ENCODE measurements at regions not wholly inside any gene's neighbourhood (a gene's known extent, or its start where the extent isn't known, plus 50 kb on each side); places are given as distances from the start of the nearest gene placed in this dataset.

- Mint-ChIP-seq H3K27ac (no peak overlapping the region), H3K4me3 (no peak overlapping the region), H3K4me1 (no peaks in the 10 kb centered on the region), H3K27me3 (no peaks in the 10 kb centered on the region), H3K9me3 (no peaks in the 10 kb centered on the region), H3K36me3 (no peaks in the 10 kb centered on the region)
Measured at GRCh38 chr10:71072823-71073210, 139.6 kb upstream of the UNC5B start.

- Mint-ChIP-seq H3K27ac (no peak overlapping the region), H3K36me3 (no peaks in the 10 kb centered on the region), H3K9me3 (no peaks in the 10 kb centered on the region), H3K27me3 (no peaks in the 10 kb centered on the region), H3K4me3 (no peak overlapping the region), H3K4me1 (no peaks in the 10 kb centered on the region)
Measured at GRCh38 chr10:71073451-71074175, 138.8 kb upstream of the UNC5B start.

GRCh38 chr10:71074176-71074755 lies 138.1 kb upstream of the UNC5B start:
- Mint-ChIP-seq H3K9me3 (no peaks in the 10 kb centered on the region), H3K36me3 (no peaks in the 10 kb centered on the region), H3K4me1 (no peaks in the 10 kb centered on the region), H3K27me3 (no peaks in the 10 kb centered on the region), H3K4me3 (no peak overlapping the region), H3K27ac (no peak overlapping the region)

- Mint-ChIP-seq H3K9me3 (no peaks in the 10 kb centered on the region), H3K27ac (no peak overlapping the region), H3K4me1 (no peaks in the 10 kb centered on the region), H3K36me3 (no peaks in the 10 kb centered on the region), H3K4me3 (no peak overlapping the region), H3K27me3 (no peaks in the 10 kb centered on the region)
Measured at GRCh38 chr10:71075086-71075758, 137.1 kb upstream of the UNC5B start.

- no peaks in the 10 kb centered on the region for H3K27me3 Mint-ChIP-seq
- H3K4me3 Mint-ChIP-seq: no peak overlapping the region
- no peaks in the 10 kb centered on the region for H3K9me3 Mint-ChIP-seq
- H3K36me3 Mint-ChIP-seq: no peaks in the 10 kb centered on the region
- no peaks in the 10 kb centered on the region for H3K4me1 Mint-ChIP-seq
- H3K27ac Mint-ChIP-seq: no peak overlapping the region
Measured at GRCh38 chr10:71075759-71076472, 136.5 kb upstream of the UNC5B start.

- H3K4me3 Mint-ChIP-seq: no peak overlapping the region
- H3K36me3 Mint-ChIP-seq: no peaks in the 10 kb centered on the region
- H3K27me3 Mint-ChIP-seq: no peaks in the 10 kb centered on the region
- no peak overlapping the region for H3K27ac Mint-ChIP-seq
- H3K4me1 Mint-ChIP-seq: no peaks in the 10 kb centered on the region
- H3K9me3 Mint-ChIP-seq: no peaks in the 10 kb centered on the region
Measured at GRCh38 chr10:71076473-71077142, 135.8 kb upstream of the UNC5B start.

- Mint-ChIP-seq H3K9me3 (no peaks in the 10 kb centered on the region), H3K4me3 (no peak overlapping the region), H3K27me3 (no peaks in the 10 kb centered on the region), H3K4me1 (no peaks in the 10 kb centered on the region), H3K27ac (no peak overlapping the region), H3K36me3 (no peaks in the 10 kb centered on the region)
Measured at GRCh38 chr10:71077143-71077581, 135.2 kb upstream of the UNC5B start.

GRCh38 chr10:71077796-71078453 lies 134.4 kb upstream of the UNC5B start:
- Mint-ChIP-seq H3K4me3 (no peak overlapping the region), H3K27me3 (no peaks in the 10 kb centered on the region), H3K27ac (no peak overlapping the region), H3K4me1 (no peaks in the 10 kb centered on the region), H3K36me3 (no peaks in the 10 kb centered on the region), H3K9me3 (no peaks in the 10 kb centered on the region)

- no peaks in the 10 kb centered on the region for H3K27me3 Mint-ChIP-seq
- no peaks in the 10 kb centered on the region for H3K4me1 Mint-ChIP-seq
- H3K27ac Mint-ChIP-seq: no peak overlapping the region
- H3K36me3 Mint-ChIP-seq: no peaks in the 10 kb centered on the region
- H3K4me3 Mint-ChIP-seq: no peak overlapping the region
- no peaks in the 10 kb centered on the region for H3K9me3 Mint-ChIP-seq
Measured at GRCh38 chr10:71078454-71079145, 133.8 kb upstream of the UNC5B start.

- H3K9me3 Mint-ChIP-seq: no peaks in the 10 kb centered on the region
- H3K27ac Mint-ChIP-seq: no peak overlapping the region
- no peaks in the 10 kb centered on the region for H3K4me1 Mint-ChIP-seq
- H3K4me3 Mint-ChIP-seq: no peak overlapping the region
- no peaks in the 10 kb centered on the region for H3K36me3 Mint-ChIP-seq
- no peaks in the 10 kb centered on the region for H3K27me3 Mint-ChIP-seq
Measured at GRCh38 chr10:71079761-71080380, 132.5 kb upstream of the UNC5B start.

- Mint-ChIP-seq H3K36me3 (no peaks in the 10 kb centered on the region), H3K27ac (no peak overlapping the region), H3K4me3 (no peak overlapping the region), H3K27me3 (no peaks in the 10 kb centered on the region), H3K4me1 (no peaks in the 10 kb centered on the region), H3K9me3 (no peaks in the 10 kb centered on the region)
Measured at GRCh38 chr10:71080381-71081228, 131.8 kb upstream of the UNC5B start.

- H3K4me3 Mint-ChIP-seq: no peak overlapping the region
- H3K27me3 Mint-ChIP-seq: no peaks in the 10 kb centered on the region
- H3K27ac Mint-ChIP-seq: no peak overlapping the region
- H3K4me1 Mint-ChIP-seq: no peaks in the 10 kb centered on the region
- H3K9me3 Mint-ChIP-seq: no peaks in the 10 kb centered on the region
- H3K36me3 Mint-ChIP-seq: no peaks in the 10 kb centered on the region
Measured at GRCh38 chr10:71081229-71081560, 131.2 kb upstream of the UNC5B start.

GRCh38 chr10:71081912-71082311 lies 130.5 kb upstream of the UNC5B start:
- no peaks in the 10 kb centered on the region for H3K27me3 Mint-ChIP-seq
- H3K27ac Mint-ChIP-seq: no peak overlapping the region
- H3K4me3 Mint-ChIP-seq: no peak overlapping the region
- no peaks in the 10 kb centered on the region for H3K4me1 Mint-ChIP-seq
- no peaks in the 10 kb centered on the region for H3K9me3 Mint-ChIP-seq
- H3K36me3 Mint-ChIP-seq: no peaks in the 10 kb centered on the region

Measured in activated naive CD4-positive, alpha-beta T cell treated with anti-CD3 and anti-CD28 coated beads, Interleukin-2, amount 50 U/mL, for 24 hours (primary cell).